Iris pigment epithelial cell (primary cell): ENCODE measurements at regions not wholly inside any gene's neighbourhood (a gene's known extent, or its start where the extent isn't known, plus 50 kb on each side); places are given as distances from the start of the nearest gene placed in this dataset.

ENCODE experiments used
- DNase-seq: peaks from one replicate; pipeline ENCODE4 v3.0.0-alpha.2; 2011; ENCODE audit warnings: low read depth

DNA sequence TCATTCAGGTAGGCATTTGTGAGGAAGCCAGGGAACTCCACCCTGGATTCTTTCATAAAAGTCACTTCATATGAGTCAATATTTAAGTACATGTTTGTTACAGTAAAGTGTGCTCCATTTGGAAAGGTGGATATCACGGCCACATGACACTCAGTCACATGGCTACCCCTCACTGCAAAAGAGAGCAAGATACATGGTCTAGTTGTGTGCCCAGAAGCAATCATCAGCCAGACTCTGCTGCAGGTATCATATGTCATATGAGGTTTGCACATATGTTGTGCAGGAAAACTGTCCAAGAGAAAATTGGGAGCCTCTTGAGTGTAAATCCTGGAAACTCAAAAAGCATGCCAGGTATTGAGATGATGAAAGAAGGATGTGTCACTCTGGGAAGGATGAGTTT lies 55.0 kb upstream of the NMNAT3 start:
- DNase-seq, result no peak

DNA sequence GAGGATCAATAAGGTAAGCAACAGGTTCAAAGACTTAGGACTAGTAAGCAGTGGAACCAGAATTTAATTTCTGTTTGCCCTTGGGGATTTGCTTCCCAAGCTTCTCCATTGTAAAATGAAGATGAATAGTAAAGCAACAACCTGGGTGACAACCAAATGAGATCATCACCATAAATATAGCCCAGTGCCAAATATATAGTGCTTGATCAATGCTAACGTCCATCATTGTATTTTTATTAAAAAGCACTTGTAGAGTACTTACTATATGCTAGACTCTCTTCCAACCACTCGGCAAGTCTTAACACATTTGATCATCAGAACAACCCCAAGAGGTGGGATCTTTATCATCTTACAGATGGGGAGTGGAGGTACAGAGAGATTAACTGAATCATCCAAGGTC lies 51.5 kb upstream of the NMNAT3 start:
- no peak for DNase-seq

DNA sequence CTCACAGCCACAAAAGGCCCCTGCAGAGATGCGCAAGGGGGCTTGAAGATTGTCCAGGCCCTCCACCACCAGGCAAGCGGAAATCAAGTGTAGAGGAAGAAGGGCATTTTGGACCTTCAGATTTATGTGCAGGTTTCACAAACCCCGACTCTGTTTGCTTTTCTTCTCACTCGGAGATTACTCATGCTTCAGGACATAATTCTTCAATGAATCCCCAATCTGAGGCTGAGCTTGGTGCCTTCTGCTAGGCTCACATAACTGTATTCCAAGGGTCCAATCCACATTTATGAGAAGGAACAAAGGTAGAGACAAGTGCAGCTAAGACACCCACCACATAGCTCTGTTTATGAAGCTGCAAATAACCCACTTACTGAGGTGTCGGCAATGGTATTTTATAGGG lies 50.6 kb upstream of the NMNAT3 start:
- DNase-seq, result no peak
